ENCODE measurements at regions not wholly inside any gene's neighbourhood (a gene's known extent, or its start where the extent isn't known, plus 50 kb on each side); places are given as distances from the start of the nearest gene placed in this dataset.

- no peaks in the 10 kb centered on the region for H3K27me3 ChIP-seq
- H3K4me3 ChIP-seq, result no peak overlapping the region
- H3K27ac ChIP-seq, result no peak overlapping the region
- intact Hi-C loops (cut with DNase I), result no loop called here
- no peaks in the 10 kb centered on the region for H3K4me1 ChIP-seq (replicated peaks in 1 of 2)
- TF ChIP-seq, protein P1, sequence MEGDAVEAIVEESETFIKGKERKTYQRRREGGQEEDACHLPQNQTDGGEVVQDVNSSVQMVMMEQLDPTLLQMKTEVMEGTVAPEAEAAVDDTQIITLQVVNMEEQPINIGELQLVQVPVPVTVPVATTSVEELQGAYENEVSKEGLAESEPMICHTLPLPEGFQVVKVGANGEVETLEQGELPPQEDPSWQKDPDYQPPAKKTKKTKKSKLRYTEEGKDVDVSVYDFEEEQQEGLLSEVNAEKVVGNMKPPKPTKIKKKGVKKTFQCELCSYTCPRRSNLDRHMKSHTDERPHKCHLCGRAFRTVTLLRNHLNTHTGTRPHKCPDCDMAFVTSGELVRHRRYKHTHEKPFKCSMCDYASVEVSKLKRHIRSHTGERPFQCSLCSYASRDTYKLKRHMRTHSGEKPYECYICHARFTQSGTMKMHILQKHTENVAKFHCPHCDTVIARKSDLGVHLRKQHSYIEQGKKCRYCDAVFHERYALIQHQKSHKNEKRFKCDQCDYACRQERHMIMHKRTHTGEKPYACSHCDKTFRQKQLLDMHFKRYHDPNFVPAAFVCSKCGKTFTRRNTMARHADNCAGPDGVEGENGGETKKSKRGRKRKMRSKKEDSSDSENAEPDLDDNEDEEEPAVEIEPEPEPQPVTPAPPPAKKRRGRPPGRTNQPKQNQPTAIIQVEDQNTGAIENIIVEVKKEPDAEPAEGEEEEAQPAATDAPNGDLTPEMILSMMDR (IDR thresholded peaks at IDR 0.05), result no peak
- no peak for TF ChIP-seq POLR2A (IDR thresholded peaks at IDR 0.05)
- no peaks in the 10 kb centered on the region for H3K9me3 ChIP-seq (replicated peaks in 1 of 3)
- WGBS, 4 donors, result 83 to 100% (median 94%) methylated on average over 1 to 2 of the region's 2 CpGs
- DNase-seq, result no peak
- H3K36me3 ChIP-seq (replicated peaks in 1 of 2), result no peaks in the 10 kb centered on the region
Measured at GRCh38 chrX:4450177-4450576, 736.7 kb upstream of the PRKX start.

DNA sequence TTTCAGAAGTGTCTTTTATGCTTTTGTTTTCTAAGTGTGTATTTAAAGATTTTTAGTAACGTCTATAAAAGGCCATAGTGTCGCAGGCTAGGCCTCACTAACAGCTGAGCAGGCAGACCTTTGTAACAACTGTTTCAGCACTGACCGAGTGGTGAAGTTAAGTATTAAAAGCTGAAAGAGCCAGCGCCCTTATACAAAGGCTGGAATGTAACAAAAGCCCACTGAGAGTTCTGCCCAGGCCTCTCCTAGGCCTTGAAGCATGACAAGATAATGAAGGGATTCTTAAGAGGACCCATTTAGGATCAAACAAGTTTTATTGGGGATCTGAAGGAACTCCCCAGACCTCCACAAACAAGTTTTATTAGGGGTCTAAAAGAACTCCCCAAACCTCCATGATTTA, 722.5 kb upstream of the PRKX start:
- no peaks in the 10 kb centered on the region for H3K9me3 ChIP-seq (replicated peaks in 1 of 3)
- no peak overlapping the region for H3K4me3 ChIP-seq
- H3K36me3 ChIP-seq (replicated peaks in 1 of 2), result no peaks in the 10 kb centered on the region
- no peaks in the 10 kb centered on the region for H3K4me1 ChIP-seq (replicated peaks in 1 of 2)
- no peak for TF ChIP-seq POLR2A (IDR thresholded peaks at IDR 0.05)
- TF ChIP-seq, protein P1 (IDR thresholded peaks at IDR 0.05), result no peak
- no peak for DNase-seq
- H3K27ac ChIP-seq, result no peak overlapping the region
- H3K27me3 ChIP-seq, result no peaks in the 10 kb centered on the region
- 54 to 66% (median 57%) methylated on average over 4 of the region's 4 CpGs for WGBS, 4 donors
- intact Hi-C loops (cut with DNase I), result no loop called here

- H3K4me1 ChIP-seq (replicated peaks in 1 of 2), result no peaks in the 10 kb centered on the region
- DNase-seq, result no peak
- TF ChIP-seq, protein P1 (IDR thresholded peaks at IDR 0.05), result no peak
- no peak for TF ChIP-seq POLR2A (IDR thresholded peaks at IDR 0.05)
- no peaks in the 10 kb centered on the region for H3K36me3 ChIP-seq (replicated peaks in 1 of 2)
- 36 to 63% (median 57%) methylated on average over 2 of the region's 2 CpGs for WGBS, 4 donors
- intact Hi-C loops (cut with DNase I), result no loop called here
- no peaks in the 10 kb centered on the region for H3K9me3 ChIP-seq (replicated peaks in 1 of 3)
- H3K27me3 ChIP-seq, result no peaks in the 10 kb centered on the region
- no peak overlapping the region for H3K4me3 ChIP-seq
- no peak overlapping the region for H3K27ac ChIP-seq
Measured at GRCh38 chrX:4397471-4397870, 684.0 kb upstream of the PRKX start.

DNA sequence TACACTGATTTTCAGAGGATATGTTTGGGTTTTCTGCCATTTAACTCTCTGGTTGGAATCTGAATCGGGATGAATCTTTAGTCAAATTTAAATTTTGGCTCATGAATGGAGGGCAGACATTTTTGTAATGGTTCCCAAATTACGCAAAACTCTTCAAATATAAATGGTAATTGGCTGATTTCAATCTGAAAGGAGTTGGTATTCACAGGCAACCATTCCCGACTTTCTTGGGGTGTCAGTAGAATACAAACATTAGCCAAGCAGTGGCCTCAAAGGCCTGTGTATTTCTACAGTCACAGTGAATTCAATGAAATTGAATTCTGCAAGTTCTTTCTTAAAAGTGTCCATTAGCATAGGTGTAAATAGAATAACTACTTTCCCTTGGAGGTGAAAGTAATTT, 668.8 kb upstream of the PRKX start:
- TF ChIP-seq, protein P1 (IDR thresholded peaks at IDR 0.05), result no peak
- TF ChIP-seq POLR2A (IDR thresholded peaks at IDR 0.05), result no peak
- no peaks in the 10 kb centered on the region for H3K9me3 ChIP-seq (replicated peaks in 1 of 3)
- no peaks in the 10 kb centered on the region for H3K36me3 ChIP-seq (replicated peaks in 1 of 2)
- H3K4me1 ChIP-seq (replicated peaks in 1 of 2), result no peaks in the 10 kb centered on the region
- intact Hi-C loops (cut with DNase I), result no loop called here
- no peak overlapping the region for H3K4me3 ChIP-seq
- WGBS, 4 donors, result 48 to 55% (median 51%) methylated on average over 3 of the region's 3 CpGs
- H3K27me3 ChIP-seq, result no peaks in the 10 kb centered on the region
- no peak for DNase-seq
- H3K27ac ChIP-seq, result no peak overlapping the region
